Stomach (tissue), 8 donors: ENCODE measurements at regions not wholly inside any gene's neighbourhood (a gene's known extent, or its start where the extent isn't known, plus 50 kb on each side); places are given as distances from the start of the nearest gene placed in this dataset.
A peak's percentile ranks its signal among the peaks of the same experiment; 100 is the strongest.

Experiments used
- DNase-seq, 2 donors: peaks; one replicate each; pipeline versions ENCODE4 v3.0.0 to v3.0.0-alpha.2; 2013 to 2019
- H3K27ac ChIP-seq, 5 donors: fragments of 200-600 bp in 4 of 5; sonication (generic) in 4 of 5; one replicate each; pipeline ENCODE4 v1.5.1; 2013 to 2019; ENCODE audit warnings: mild to moderate bottlenecking in 1 of 5, moderate library complexity in 1 of 5
- H3K27me3 ChIP-seq, 3 donors: fragments of 200-600 bp; sonication (generic); one replicate each; pipeline ENCODE4 v1.5.1; 2017 to 2019; ENCODE audit warnings: mixed run types in 1 of 3
- H3K36me3 ChIP-seq, 4 donors: fragments of 200-600 bp; sonication (generic); 1 replicate in 3 of 4; 2 replicates in 1 of 4; pipeline ENCODE4 v1.5.1; 2016 to 2019
- H3K4me1 ChIP-seq, 4 donors: fragments of 200-600 bp; sonication (generic); one replicate each; pipeline ENCODE4 v1.5.1; 2016 to 2019
- H3K4me3 ChIP-seq, 4 donors: fragments of 200-600 bp; sonication (generic) in 3 of 4; one replicate each; pipeline ENCODE4 v1.5.1; 2016 to 2019; ENCODE audit warnings: mild to moderate bottlenecking in 1 of 4
- H3K9me3 ChIP-seq, 4 donors: fragments of 200-600 bp; sonication (generic); one replicate each; pipeline ENCODE4 v1.5.1; 2016 to 2019
- CTCF ChIP-seq, 7 experiments: fragments of 450-650 bp in 4 of 7; fragments of 200-600 bp in 3 of 7; sonication (generic) in 3 of 7; IDR thresholded peaks; one replicate each; pipeline ENCODE4 v1.5.1; 2016 to 2019; ENCODE audit warnings: antibody characterized with exemption in 7 of 7, control low read depth in 2 of 7, mild to moderate bottlenecking in 1 of 7
- EP300 ChIP-seq: sonication (generic); formaldehyde crosslinking; IDR thresholded peaks from one replicate; pipeline ENCODE4 v1.6.1; 2017; ENCODE audit warnings: antibody characterized with exemption
- POLR2A ChIP-seq, 4 donors: fragments of 450-650 bp; IDR thresholded peaks; one replicate each; pipeline ENCODE4 v1.6.1; 2016; ENCODE audit warnings: antibody characterized with exemption in 4 of 4, control low read depth in 2 of 4, mild to moderate bottlenecking in 1 of 4, moderate library complexity in 1 of 4
- POLR2AphosphoS5 ChIP-seq, 3 donors: sonication (generic); formaldehyde crosslinking; IDR thresholded peaks; one replicate each; pipeline ENCODE4 v1.6.1; 2016; ENCODE audit warnings: antibody characterized with exemption in 3 of 3
- WGBS, 5 donors: extraction: QIAGEN DNeasy Blood & Tissue Kit in 3 of 5; methylation state at CpG; one replicate each; pipeline versions ENCODE4 v1.1.5 to v1.1.7; 2013 to 2018; 5-methylcytosine and 5-hydroxymethylcytosine counted together
- intact Hi-C: fragments of 100-400 bp; cut with DNase I; formaldehyde crosslinking; loops from one replicate; pipeline ENCODE4 v1.15.1; 2023; ENCODE audit warnings: low total_unique reads
- donor health status: healthy with polysubstance abuse.
- donor health status: Bipolar disorder and iron deficiency.
- donor health status: healthy.

- H3K27ac ChIP-seq: no peak overlapping the region
- TF ChIP-seq POLR2A (IDR thresholded peaks at IDR 0.05): no peak
- TF ChIP-seq CTCF (IDR thresholded peaks at IDR 0.05): no peak
- no peak for TF ChIP-seq EP300
- no peak for TF ChIP-seq POLR2AphosphoS5 (IDR thresholded peaks at IDR 0.05)
- H3K36me3 ChIP-seq: no peaks in the 10 kb centered on the region
- no peak overlapping the region for H3K4me3 ChIP-seq
- DNase-seq: no peak
- peaks cover 0 to 19% (median 5%) of the 10 kb centered on the region in 4 donors for H3K4me1 ChIP-seq
- intact Hi-C loops: no loop called here
- WGBS, 5 donors: 8 to 20% (median 14%) methylated on average over 4 of the region's 4 CpGs
- H3K27me3 ChIP-seq: no peaks in the 10 kb centered on the region
- no peaks in the 10 kb centered on the region for H3K9me3 ChIP-seq
Measured at GRCh38 chr18:34649080-34649479, 61.0 kb upstream of the DTNA start.

- WGBS, 5 donors: 26 to 38% (median 35%) methylated on average over 5 of the region's 5 CpGs
- no peaks in the 10 kb centered on the region for H3K27me3 ChIP-seq
- peaks cover 0 to 19% (median 5%) of the 10 kb centered on the region in 4 donors for H3K4me1 ChIP-seq
- no peak for DNase-seq
- H3K4me3 ChIP-seq: no peak overlapping the region
- peak overlapping the region in 2 of 5 donors; percentile 5 to 14 for H3K27ac ChIP-seq
- TF ChIP-seq POLR2A (IDR thresholded peaks at IDR 0.05) (no peak), POLR2AphosphoS5 (IDR thresholded peaks at IDR 0.05) (peak in 1 of 3 donors; percentile 56), CTCF (IDR thresholded peaks at IDR 0.05) (no peak)
- no peaks in the 10 kb centered on the region for H3K36me3 ChIP-seq
- intact Hi-C loops: no loop called here
- H3K9me3 ChIP-seq: no peaks in the 10 kb centered on the region
Measured at GRCh38 chr18:34650121-34650545, 60.0 kb upstream of the DTNA start.

- no peaks in the 10 kb centered on the region for H3K27me3 ChIP-seq
- intact Hi-C loops: no loop called here
- no peaks in the 10 kb centered on the region for H3K9me3 ChIP-seq
- H3K4me1 ChIP-seq: peaks cover 0 to 19% (median 5%) of the 10 kb centered on the region in 4 donors
- WGBS, 5 donors: 77 to 81% (median 77%) methylated on average over 6 of the region's 6 CpGs
- DNase-seq: no peak
- TF ChIP-seq POLR2A (IDR thresholded peaks at IDR 0.05) (no peak), CTCF (IDR thresholded peaks at IDR 0.05) (no peak), POLR2AphosphoS5 (IDR thresholded peaks at IDR 0.05) (no peak)
- H3K4me3 ChIP-seq: no peak overlapping the region
- no peak overlapping the region for H3K27ac ChIP-seq
- no peaks in the 10 kb centered on the region for H3K36me3 ChIP-seq
Measured at GRCh38 chr18:34651586-34652369, 58.3 kb upstream of the DTNA start.

- H3K27me3 ChIP-seq: no peaks in the 10 kb centered on the region
- no peaks in the 10 kb centered on the region for H3K9me3 ChIP-seq
- H3K36me3 ChIP-seq: no peaks in the 10 kb centered on the region
- no peak overlapping the region for H3K27ac ChIP-seq
- 81 to 94% (median 85%) methylated on average over 2 of the region's 2 CpGs for WGBS, 5 donors
- H3K4me1 ChIP-seq: peaks cover 4 to 22% (median 13%) of the 10 kb centered on the region in 4 donors
- intact Hi-C loops: no loop called here
- TF ChIP-seq POLR2AphosphoS5 (IDR thresholded peaks at IDR 0.05): no peak
- no peak for TF ChIP-seq CTCF (IDR thresholded peaks at IDR 0.05)
- TF ChIP-seq POLR2A (IDR thresholded peaks at IDR 0.05): no peak
- no peak for TF ChIP-seq EP300
- H3K4me3 ChIP-seq: no peak overlapping the region
- DNase-seq: no peak
Measured at GRCh38 chr18:34655131-34655530, 55.0 kb upstream of the DTNA start.
